Uterus (tissue), 3 donors: ENCODE measurements at regions not wholly inside any gene's neighbourhood (a gene's known extent, or its start where the extent isn't known, plus 50 kb on each side); places are given as distances from the start of the nearest gene placed in this dataset.

Experiments
- DNase-seq, 2 donors: peaks; one replicate each; pipeline ENCODE4 v3.0.0-alpha.2; 2019 to 2020
- H3K27ac ChIP-seq, 2 donors: fragments of 200-600 bp; sonication (generic); 1 replicate in 1 of 2; 2 replicates in 1 of 2; pipeline ENCODE4 v1.5.1; 2016 to 2018
- H3K27me3 ChIP-seq, 2 donors: fragments of 200-600 bp; sonication (generic); one replicate each; pipeline ENCODE4 v1.5.1; 2018 to 2019; ENCODE audit warnings: control low read depth in 1 of 2
- H3K36me3 ChIP-seq, 2 donors: fragments of 200-600 bp; sonication (generic); one replicate each; pipeline ENCODE4 v1.5.1; 2019; ENCODE audit warnings: control low read depth in 1 of 2
- H3K4me1 ChIP-seq, 2 donors: fragments of 200-600 bp; sonication (generic); one replicate each; pipeline ENCODE4 v1.5.1; 2018 to 2019; ENCODE audit warnings: control low read depth in 1 of 2
- H3K4me3 ChIP-seq, 2 donors: fragments of 200-600 bp; sonication (generic); 1 replicate in 1 of 2; 2 replicates in 1 of 2; pipeline ENCODE4 v1.5.1; 2018 to 2019; ENCODE audit warnings: mild to moderate bottlenecking in 1 of 2
- H3K9me3 ChIP-seq, 2 donors: fragments of 200-600 bp; sonication (generic); one replicate each; pipeline ENCODE4 v1.5.1; 2019; ENCODE audit warnings: control low read depth in 1 of 2
- POLR2A ChIP-seq, 2 donors: fragments of 450-650 bp; IDR thresholded peaks; one replicate each; pipeline ENCODE4 v1.6.1; 2016; ENCODE audit warnings: antibody characterized with exemption in 2 of 2, mild to moderate bottlenecking in 1 of 2, moderate library complexity in 1 of 2
- intact Hi-C: fragments of 100-400 bp; cut with DNase I; formaldehyde crosslinking; loops from one replicate; pipeline ENCODE4 v1.15.1; 2023; ENCODE audit warnings: low total_unique reads
- TF ChIP-seq, protein P1 (sequence below), 4 experiments: fragments of 200-600 bp in 2 of 4; fragments of 450-650 bp in 2 of 4; sonication (generic) in 2 of 4; IDR thresholded peaks; one replicate each; pipeline ENCODE4 v1.5.1; 2016 to 2019; ENCODE audit warnings: antibody characterized with exemption in 4 of 4, mild to moderate bottlenecking in 2 of 4, moderate library complexity in 1 of 4
- donor health status: DM: yes; HTN: yes; CAD: no.

DNA sequence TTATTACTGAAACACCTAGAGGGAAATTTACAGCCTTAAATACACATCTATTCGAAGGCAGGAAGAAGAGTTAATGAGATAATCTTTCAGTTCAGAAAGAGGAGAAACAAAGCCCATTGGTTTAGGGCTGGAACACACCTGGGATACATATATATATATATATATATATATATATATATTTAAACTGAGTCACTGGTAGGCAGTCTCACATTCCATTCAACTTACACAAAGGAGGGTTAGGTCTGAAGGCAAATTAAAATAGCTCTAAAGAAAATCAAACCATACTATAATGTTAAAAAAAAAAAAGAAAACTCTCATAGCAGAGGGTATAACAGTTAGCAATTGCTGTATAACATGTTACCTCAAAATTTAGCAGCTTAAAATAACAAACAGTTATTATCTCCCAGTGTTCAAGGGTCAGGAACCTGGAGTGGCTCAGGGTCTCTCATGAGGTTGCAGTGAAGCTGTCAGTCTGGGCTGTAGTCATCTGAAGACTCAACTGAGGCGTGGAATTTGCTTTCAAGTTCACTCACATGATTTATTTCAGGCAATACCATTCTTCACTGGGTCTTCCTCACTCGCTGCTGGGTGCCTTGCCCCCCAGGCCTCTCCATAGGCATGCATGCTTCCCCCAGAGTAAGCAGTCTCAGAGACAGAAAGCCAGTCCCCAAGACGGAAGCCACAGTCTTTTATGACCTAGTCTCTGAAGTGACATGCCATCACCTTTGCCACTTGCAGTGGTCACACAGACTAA lies 332.8 kb downstream of the NSG2 start:
- TF ChIP-seq, protein P1, sequence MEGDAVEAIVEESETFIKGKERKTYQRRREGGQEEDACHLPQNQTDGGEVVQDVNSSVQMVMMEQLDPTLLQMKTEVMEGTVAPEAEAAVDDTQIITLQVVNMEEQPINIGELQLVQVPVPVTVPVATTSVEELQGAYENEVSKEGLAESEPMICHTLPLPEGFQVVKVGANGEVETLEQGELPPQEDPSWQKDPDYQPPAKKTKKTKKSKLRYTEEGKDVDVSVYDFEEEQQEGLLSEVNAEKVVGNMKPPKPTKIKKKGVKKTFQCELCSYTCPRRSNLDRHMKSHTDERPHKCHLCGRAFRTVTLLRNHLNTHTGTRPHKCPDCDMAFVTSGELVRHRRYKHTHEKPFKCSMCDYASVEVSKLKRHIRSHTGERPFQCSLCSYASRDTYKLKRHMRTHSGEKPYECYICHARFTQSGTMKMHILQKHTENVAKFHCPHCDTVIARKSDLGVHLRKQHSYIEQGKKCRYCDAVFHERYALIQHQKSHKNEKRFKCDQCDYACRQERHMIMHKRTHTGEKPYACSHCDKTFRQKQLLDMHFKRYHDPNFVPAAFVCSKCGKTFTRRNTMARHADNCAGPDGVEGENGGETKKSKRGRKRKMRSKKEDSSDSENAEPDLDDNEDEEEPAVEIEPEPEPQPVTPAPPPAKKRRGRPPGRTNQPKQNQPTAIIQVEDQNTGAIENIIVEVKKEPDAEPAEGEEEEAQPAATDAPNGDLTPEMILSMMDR (IDR thresholded peaks at IDR 0.05): no peak
- TF ChIP-seq POLR2A (IDR thresholded peaks at IDR 0.05): no peak
- no peaks in the 10 kb centered on the region for H3K9me3 ChIP-seq
- no peaks in the 10 kb centered on the region for H3K36me3 ChIP-seq
- H3K27ac ChIP-seq: no peak overlapping the region
- no peak for DNase-seq
- H3K4me3 ChIP-seq: no peak overlapping the region
- H3K4me1 ChIP-seq: no peaks in the 10 kb centered on the region
- no peaks in the 10 kb centered on the region for H3K27me3 ChIP-seq
- intact Hi-C loops: no loop called here

DNA sequence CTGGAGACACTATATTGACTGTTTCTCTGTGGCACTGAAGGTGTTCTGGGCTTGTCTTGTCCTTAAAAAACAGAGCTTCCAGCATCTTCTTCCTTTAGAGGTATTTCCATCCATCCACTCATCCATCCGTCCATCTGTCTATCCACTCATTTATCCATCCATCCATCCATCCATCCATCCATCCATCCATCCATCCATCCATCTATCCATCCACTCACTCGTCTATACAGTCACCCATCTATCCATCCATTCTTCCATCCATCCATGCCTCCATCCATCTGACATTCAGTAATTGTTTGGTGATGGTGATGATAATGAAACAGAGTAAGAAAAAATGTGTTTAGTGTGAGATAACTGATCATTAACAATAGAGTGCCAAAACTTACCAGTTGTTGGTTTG lies 334.8 kb downstream of the NSG2 start:
- Histone ChIP-seq H3K27me3 (no peaks in the 10 kb centered on the region), H3K4me3 (no peak overlapping the region), H3K36me3 (no peaks in the 10 kb centered on the region), H3K4me1 (no peaks in the 10 kb centered on the region), H3K27ac (no peak overlapping the region), H3K9me3 (no peaks in the 10 kb centered on the region)
- intact Hi-C loops: no loop called here
- TF ChIP-seq, protein P1 (IDR thresholded peaks at IDR 0.05): no peak
- no peak for TF ChIP-seq POLR2A (IDR thresholded peaks at IDR 0.05)
- no peak for DNase-seq

DNA sequence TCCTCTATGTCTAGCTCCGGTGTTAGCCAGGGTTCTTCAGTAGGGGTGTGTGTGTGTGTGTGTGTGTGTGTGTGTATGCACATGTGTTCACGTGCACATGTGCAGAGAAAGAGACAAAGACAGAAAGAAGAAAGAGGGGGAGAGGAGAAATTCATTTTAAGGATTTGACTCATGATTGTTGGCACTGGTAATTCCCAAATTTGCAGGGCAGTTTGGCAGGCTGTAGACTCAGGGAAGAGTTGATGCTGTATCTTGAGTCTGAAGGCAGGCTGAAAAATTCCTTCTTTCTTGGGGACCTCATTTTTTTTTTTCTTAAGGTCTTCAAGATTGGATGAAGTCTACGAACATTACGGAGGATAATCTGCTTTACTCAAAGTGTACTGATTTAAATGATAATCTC lies 335.7 kb downstream of the NSG2 start:
- TF ChIP-seq POLR2A (IDR thresholded peaks at IDR 0.05): no peak
- TF ChIP-seq, protein P1 (IDR thresholded peaks at IDR 0.05): no peak
- H3K27ac ChIP-seq: no peak overlapping the region
- H3K4me1 ChIP-seq: no peaks in the 10 kb centered on the region
- DNase-seq: no peak
- no peak overlapping the region for H3K4me3 ChIP-seq
- no peaks in the 10 kb centered on the region for H3K27me3 ChIP-seq
- no peaks in the 10 kb centered on the region for H3K9me3 ChIP-seq
- H3K36me3 ChIP-seq: no peaks in the 10 kb centered on the region
- intact Hi-C loops: no loop called here

DNA sequence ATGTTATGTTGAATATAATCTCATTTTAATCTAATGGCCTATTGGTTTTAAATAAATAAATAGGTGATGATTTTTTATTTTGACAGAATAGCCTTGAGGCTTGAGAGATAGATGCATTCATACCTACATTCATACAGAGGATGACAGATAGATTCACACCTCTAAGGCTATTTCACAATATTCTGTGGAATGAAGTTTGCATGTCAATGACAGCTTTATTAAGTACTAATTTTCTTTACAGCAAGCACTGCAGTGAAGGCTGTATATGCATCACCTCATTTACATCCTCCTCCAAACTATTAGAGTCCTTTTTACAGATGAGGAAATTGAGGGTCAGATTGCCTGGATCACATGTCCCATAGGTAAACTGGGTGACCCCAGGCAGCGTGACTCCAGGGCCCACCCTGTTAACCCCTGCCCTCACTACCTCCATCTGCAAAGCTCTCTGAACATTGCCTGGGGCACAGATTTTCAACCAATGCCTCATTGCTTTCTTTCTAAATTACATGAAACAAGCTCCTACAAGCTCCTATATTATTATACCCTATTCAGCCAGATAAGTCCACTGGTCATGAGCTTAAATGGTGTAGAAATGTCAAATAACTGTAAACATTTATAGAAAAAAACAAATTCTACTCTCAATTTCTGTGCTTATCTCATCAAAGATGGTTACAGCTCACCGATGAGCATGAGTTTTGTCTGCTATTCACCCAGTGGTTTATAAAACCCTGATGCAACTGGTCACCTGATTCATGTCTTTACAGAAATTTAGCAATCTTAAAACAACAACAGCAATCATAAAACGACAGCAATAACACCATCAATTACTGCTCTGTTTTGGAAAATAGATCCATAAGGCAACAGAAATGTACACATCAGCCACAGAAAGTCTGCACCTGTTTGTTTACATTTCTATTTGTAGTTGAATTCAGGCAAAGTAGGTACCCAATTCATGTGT lies 338.0 kb downstream of the NSG2 start:
- intact Hi-C loops: no loop called here
- no peak for TF ChIP-seq POLR2A (IDR thresholded peaks at IDR 0.05)
- TF ChIP-seq, protein P1 (IDR thresholded peaks at IDR 0.05): no peak
- H3K9me3 ChIP-seq: no peaks in the 10 kb centered on the region
- H3K36me3 ChIP-seq: no peaks in the 10 kb centered on the region
- no peak overlapping the region for H3K27ac ChIP-seq
- no peaks in the 10 kb centered on the region for H3K27me3 ChIP-seq
- DNase-seq: no peak
- H3K4me1 ChIP-seq: no peaks in the 10 kb centered on the region
- H3K4me3 ChIP-seq: no peak overlapping the region

DNA sequence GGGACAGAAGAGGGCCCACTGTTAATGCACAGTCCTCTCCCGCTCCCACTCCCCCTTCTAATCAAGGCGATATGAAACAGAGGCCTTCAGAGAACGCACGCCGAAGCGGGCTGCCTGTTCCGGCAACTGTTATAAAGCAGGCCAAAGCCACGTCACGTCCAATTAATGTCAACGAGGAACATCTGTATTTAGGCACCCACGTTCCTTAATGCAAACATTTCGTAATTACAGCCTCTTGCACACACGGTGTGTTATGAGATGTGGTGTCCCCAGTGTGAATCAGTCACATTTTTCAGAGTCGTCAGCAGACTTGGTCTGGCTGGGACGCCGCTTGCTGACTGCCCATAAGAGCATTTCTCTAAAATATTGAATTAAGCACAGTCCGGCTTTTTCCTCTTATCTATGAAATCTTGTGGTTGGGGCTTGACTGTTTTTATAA lies 339.0 kb downstream of the NSG2 start:
- no peaks in the 10 kb centered on the region for H3K4me1 ChIP-seq
- TF ChIP-seq, protein P1 (IDR thresholded peaks at IDR 0.05): no peak
- no peak for TF ChIP-seq POLR2A (IDR thresholded peaks at IDR 0.05)
- no peaks in the 10 kb centered on the region for H3K27me3 ChIP-seq
- intact Hi-C loops: no loop called here
- H3K4me3 ChIP-seq: no peak overlapping the region
- no peaks in the 10 kb centered on the region for H3K9me3 ChIP-seq
- H3K27ac ChIP-seq: no peak overlapping the region
- no peaks in the 10 kb centered on the region for H3K36me3 ChIP-seq
- DNase-seq: no peak
